ENCODE measurements at regions not wholly inside any gene's neighbourhood (a gene's known extent, or its start where the extent isn't known, plus 50 kb on each side); places are given as distances from the start of the nearest gene placed in this dataset.

DNA sequence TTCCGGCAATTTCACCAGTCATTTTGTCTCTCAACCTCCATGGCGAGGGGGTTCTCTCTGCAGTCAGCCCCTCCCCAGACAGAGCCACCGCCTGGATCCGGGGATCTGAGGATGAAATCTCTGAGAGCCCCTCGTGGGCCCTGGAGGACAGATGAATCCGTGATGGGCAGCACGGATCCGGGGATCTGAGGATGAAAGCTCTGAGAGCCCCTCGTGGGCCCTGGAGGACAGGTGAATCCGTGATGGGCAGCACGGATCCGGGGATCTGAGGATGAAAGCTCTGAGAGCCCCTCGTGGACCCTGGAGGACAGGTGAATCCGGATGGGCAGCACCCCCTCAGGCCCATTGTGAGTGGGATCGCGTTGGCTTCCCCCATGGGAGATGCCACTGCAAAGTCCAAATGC, 106.5 kb downstream of the DACT2 start:
- DNase-seq: no peak
- H3K9me3 ChIP-seq (ENCODE audit: severe bottlenecking): no peaks in the 10 kb centered on the region
- no peaks in the 10 kb centered on the region for H3K36me3 ChIP-seq

DNA sequence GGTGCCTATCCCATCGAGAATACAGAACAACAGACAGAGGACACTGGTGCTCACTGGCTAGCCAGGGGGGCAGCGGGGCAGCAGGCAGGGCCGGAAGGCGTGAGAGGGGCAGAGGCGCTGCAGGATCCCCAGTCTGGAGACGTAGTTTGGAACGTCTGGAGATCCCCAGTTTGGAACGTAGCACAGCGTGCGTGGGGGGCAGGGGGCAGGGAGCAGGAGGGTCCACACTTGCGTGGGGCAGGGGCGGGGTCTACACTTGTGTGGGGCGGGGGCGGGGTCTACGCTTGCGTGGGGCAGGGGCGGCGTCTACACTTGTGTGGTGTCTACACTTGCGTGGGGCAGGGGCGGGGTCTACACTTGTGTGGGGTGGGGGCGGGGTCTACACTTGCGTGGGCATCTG, 107.2 kb downstream of the DACT2 start:
- Histone ChIP-seq H3K27ac (no peak overlapping the region), H3K9me3 (ENCODE audit: severe bottlenecking) (no peaks in the 10 kb centered on the region), H3K4me3 (ENCODE audit: low read depth, low read length) (no peak overlapping the region), H3K36me3 (no peaks in the 10 kb centered on the region), H3K27me3 (ENCODE audit: insufficient read depth, low read depth, severe bottlenecking) (no peaks in the 10 kb centered on the region)
- no peak for DNase-seq
- TF ChIP-seq, protein P1, sequence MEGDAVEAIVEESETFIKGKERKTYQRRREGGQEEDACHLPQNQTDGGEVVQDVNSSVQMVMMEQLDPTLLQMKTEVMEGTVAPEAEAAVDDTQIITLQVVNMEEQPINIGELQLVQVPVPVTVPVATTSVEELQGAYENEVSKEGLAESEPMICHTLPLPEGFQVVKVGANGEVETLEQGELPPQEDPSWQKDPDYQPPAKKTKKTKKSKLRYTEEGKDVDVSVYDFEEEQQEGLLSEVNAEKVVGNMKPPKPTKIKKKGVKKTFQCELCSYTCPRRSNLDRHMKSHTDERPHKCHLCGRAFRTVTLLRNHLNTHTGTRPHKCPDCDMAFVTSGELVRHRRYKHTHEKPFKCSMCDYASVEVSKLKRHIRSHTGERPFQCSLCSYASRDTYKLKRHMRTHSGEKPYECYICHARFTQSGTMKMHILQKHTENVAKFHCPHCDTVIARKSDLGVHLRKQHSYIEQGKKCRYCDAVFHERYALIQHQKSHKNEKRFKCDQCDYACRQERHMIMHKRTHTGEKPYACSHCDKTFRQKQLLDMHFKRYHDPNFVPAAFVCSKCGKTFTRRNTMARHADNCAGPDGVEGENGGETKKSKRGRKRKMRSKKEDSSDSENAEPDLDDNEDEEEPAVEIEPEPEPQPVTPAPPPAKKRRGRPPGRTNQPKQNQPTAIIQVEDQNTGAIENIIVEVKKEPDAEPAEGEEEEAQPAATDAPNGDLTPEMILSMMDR (IDR thresholded peaks at IDR 0.05; ENCODE audit: low read depth, low read length): no peak

More for the DNA sequence above, 106.5 kb downstream of the DACT2 start:
- Histone ChIP-seq H3K27me3 (ENCODE audit: insufficient read depth, low read depth, severe bottlenecking) (no peaks in the 10 kb centered on the region), H3K4me3 (ENCODE audit: low read depth, low read length) (no peak overlapping the region), H3K27ac (no peak overlapping the region)
- TF ChIP-seq, protein P1 (IDR thresholded peaks at IDR 0.05; ENCODE audit: low read depth, low read length): no peak

GRCh38 chr6:168211681-168212080, 107.9 kb downstream of the DACT2 start:
- TF ChIP-seq, protein P1 (IDR thresholded peaks at IDR 0.05; ENCODE audit: low read depth, low read length): no peak
- Histone ChIP-seq H3K4me3 (ENCODE audit: low read depth, low read length) (no peak overlapping the region), H3K27me3 (ENCODE audit: insufficient read depth, low read depth, severe bottlenecking) (no peaks in the 10 kb centered on the region), H3K9me3 (ENCODE audit: severe bottlenecking) (no peaks in the 10 kb centered on the region), H3K27ac (no peak overlapping the region), H3K36me3 (no peaks in the 10 kb centered on the region)
- DNase-seq: no peak

DNA sequence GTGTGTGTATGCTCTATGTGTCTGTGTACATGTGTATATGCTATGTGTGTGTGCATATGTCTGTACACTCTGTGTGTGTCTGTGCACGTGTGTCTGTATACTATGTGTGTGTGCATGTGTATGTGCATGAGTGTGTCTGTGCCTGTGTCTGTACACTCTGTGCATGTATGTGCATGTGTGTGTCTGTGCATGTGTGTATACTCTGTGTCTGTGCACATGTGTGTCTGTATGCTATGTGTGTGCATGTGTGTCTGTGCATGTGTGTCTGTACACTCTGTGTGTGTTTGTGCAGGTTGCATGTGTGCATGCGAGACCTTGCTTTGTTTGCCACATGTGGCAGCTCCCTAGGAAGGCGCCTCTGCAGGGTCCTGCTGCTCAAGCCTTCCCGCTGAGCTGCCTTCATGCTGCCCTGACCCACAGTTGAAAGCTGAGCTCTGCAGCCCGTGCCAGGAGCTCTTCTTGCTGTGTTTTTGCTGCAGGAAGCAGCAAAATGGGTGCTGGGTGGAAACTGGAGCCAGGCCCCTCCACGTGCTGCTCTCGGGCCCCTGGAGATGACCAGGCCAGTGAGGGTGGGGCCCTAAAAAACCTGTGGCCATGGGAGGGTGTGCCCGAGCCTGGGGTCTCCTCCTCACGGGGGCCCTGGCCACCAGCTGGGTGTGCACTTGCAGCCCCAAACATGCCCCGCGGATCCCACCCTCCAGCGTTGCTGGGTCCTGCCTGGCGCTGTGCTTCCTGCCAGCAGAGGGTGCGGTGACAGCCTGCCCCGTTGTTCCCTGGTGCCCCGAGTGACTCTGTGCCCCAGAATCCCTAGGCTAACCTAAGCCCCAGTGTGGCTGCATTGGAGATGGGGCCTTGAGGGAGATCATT, 109.1 kb downstream of the DACT2 start:
- DNase-seq: no peak
- TF ChIP-seq, protein P1 (IDR thresholded peaks at IDR 0.05; ENCODE audit: low read depth, low read length): no peak
- H3K4me3 ChIP-seq (ENCODE audit: low read depth, low read length): no peak overlapping the region
- no peaks in the 10 kb centered on the region for H3K9me3 ChIP-seq (ENCODE audit: severe bottlenecking)
- H3K27me3 ChIP-seq (ENCODE audit: insufficient read depth, low read depth, severe bottlenecking): no peaks in the 10 kb centered on the region
- H3K36me3 ChIP-seq: no peaks in the 10 kb centered on the region
- no peak overlapping the region for H3K27ac ChIP-seq

DNA sequence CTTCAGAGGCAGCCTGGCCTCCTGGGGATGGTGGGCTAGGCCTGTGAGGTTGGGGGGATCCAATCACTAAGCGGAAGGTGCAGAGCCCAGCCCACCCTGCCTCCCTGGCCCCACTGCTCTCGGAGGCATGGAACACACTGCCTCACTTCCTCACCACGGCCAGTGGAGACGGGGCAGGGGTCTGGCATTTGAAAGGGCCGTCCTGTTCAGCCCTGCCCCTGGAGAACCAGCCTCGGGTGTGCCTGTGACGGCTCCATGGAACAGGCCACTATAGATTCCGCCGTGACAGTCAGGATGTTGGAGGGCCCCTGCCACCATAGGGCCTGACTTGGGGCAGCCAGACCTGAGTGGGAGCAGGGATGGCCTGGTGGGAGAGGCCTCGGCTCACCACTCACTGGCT, 110.2 kb downstream of the DACT2 start:
- peaks cover 4% of the 10 kb centered on the region for H3K9me3 ChIP-seq (ENCODE audit: severe bottlenecking)
- H3K4me3 ChIP-seq (ENCODE audit: low read depth, low read length): no peak overlapping the region
- H3K27me3 ChIP-seq (ENCODE audit: insufficient read depth, low read depth, severe bottlenecking): no peaks in the 10 kb centered on the region
- no peak for DNase-seq
- no peaks in the 10 kb centered on the region for H3K36me3 ChIP-seq
- TF ChIP-seq, protein P1 (IDR thresholded peaks at IDR 0.05; ENCODE audit: low read depth, low read length): no peak
- H3K27ac ChIP-seq: no peak overlapping the region

Measured in WERI-Rb-1 (cell line).